Activated naive CD4-positive, alpha-beta T cell treated with anti-CD3 and anti-CD28 coated beads, Interleukin-2, amount 50 U/mL, for 16 hours (primary cell): ENCODE measurements at regions not wholly inside any gene's neighbourhood (a gene's known extent, or its start where the extent isn't known, plus 50 kb on each side); places are given as distances from the start of the nearest gene placed in this dataset.

Experiments
- DNase-seq: peaks from one replicate; pipeline ENCODE4 v3.0.0-alpha.2; 2020

DNA sequence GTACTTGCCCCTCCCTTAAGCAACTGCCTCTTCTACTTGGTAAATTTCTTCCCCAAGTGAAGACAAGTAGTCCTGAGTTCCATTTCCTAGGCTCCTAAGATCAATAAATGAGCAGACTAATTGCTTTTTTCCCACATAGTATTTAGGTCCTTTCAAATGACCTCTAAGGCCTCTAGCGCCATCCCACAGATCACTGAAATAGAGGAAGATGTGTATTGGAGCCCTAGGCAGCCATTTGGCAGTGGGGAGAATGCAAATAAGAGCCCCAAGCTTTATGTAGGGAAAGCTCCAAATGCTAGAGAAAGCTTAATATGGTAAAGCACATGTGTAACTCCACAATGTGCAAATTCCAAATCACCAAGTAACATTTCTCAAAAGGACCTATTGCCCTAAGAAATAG, 316.5 kb upstream of the PHF14 start:
- no peak for DNase-seq

DNA sequence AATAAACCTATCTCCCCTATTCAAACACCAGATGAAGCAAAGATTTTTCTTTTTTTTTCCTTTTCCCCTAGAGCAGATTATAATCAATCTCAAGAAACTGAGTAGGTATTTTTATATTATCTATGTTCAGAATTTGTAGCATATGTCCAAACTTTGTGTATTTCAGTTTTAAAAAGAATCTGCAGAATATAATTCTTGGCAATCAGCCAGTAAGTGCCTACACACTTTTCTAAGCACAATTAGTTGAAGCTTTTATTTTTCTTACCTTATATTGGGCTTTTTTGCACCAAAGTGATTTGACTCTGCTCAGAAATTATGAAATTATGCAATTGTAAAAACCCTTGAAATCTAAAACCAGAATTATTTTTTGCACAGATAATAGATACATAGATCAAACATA, 315.8 kb upstream of the PHF14 start:
- no peak for DNase-seq

DNA sequence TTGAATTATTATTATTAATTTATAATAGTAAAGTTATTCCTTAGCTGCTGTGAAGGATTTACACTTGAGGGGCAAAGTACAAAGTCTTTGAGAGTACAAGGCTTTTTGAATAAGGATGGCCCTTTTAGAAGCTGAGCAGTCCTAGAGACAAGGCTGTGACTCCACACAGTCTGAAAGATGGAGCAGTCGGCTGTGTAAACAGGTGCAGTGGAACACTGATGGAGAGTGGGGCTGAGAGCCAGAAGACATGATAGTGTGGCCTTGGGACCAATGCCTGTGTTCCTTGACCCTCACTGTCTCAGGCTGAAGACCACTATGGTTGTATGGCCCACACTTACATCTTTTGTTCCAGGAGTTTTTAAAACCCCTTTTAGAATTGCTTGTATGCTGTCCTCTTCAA, 311.2 kb upstream of the PHF14 start:
- DNase-seq: no peak

DNA sequence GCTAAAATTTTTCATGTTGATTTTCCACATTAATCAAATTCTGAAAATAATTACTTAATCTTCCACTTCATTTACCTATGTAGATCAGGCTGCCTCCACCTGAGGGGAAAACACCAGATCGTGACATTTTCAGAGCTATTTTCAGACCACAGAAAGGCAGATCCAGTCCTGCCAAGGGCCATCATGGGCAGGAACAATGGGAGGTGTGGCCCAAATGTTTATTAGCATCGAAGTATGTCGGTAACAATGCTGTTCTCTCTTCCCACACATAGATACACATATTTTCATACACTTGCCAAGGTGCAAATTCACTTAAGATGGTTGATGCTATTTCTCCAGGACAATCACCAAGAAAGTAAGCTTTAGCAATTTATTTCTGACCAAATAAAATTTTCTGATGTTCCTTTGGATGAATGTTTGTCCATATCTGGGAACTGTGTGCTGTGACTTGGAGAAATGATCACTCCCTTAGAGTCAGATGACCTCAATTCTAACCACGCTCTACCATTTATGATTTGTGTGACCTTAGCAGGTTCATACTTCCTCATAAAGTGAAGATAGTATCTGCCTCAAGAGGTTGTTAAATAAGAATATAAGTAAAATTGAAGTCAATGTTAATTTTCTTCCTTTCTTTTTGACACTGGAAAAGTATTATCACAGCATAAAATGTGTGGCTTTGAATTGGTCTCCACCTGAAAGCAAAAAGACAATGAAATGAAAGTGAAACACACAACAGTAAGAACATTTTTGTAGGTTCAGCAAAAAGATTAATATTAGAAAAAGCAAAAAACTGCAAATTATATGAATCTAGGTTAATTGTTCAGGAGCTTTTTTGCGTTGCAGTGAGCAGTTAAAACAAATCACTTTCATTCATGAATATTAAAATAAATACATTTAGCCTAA, 310.4 kb upstream of the PHF14 start:
- no peak for DNase-seq

DNA sequence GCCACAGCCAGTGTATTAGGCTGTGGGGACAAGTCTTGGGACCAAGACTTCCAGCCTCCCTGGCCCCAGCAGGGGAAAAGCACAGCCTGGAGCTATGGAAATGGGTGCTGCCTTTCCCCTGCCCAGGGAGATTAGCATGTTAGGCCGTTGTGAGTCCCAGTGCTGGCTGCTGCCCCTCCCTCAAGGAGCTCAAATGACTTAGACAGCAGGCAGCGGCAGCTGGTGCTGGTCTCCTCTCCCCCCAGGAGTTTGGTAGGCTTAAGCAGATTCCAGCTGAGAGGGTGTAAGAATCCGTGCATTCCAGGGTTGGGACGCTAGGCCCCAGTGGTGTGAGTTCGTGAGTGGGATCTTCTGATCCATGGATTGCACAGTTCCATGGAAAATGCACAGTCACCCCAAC, 301.5 kb upstream of the PHF14 start:
- no peak for DNase-seq

DNA sequence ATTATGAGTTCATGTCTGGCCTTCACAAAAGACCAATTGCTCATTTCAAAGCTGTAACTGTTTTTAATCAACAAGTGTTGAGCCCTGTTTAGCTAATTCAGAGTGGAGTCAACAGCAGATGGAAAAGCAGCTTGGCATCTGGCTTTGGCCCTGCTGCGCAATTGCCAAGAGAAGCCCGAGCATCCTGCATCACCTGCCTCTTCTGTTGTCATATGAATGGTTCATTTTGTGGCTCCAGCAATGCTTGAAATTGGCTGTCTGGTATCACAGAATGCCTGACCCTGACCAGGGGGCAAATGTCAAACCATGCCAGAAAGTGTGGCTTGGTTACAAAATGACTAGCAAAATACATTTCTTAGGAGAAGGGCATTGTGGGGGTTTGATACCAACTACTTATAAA, 296.5 kb upstream of the PHF14 start:
- no peak for DNase-seq

DNA sequence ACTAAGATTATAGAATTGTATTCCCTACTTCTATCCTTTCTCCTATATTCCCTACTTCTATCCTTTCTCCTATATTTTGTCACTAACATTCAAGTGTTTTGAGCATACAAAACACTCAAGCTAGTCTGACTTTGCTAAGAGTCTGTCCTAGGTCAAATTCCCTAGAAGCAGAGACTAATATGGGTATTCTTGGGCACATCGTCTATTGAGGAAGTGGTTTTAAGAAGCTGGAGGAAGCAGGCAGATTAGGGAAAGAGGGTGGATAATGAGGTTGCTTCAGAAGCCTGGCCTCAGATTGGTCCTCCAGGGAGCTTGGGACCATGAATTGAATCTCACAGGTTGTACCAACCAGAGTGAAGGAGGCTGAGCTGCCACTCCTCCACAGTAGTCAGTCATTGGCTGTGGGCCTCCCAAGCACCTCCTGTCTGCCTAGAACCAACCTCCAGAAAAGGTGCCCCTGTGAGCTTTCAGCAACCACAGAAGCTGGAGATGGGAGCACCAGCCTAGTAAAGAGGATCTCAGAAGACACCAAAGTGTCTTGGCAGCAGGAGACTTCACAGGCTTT, 295.9 kb upstream of the PHF14 start:
- DNase-seq: no peak

DNA sequence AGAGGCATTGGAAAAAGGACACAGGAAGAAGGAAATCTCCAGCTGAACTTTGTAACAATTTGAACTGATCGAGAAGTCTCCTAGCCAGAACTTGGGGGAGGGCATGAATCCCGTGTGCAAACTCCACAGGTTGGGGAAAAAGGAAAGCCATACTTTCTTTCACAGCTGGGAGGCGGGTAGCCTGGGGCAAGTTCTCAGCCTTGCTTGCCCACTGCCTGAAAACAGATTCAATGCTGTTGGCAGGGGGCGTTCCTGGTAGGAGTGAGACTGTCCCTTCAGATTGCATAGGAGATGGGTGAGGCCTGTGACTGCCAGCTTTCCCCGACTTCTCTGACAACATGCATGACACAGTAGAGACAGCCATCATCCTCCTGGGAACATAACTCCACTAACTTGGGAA, 289.1 kb upstream of the PHF14 start:
- no peak for DNase-seq

DNA sequence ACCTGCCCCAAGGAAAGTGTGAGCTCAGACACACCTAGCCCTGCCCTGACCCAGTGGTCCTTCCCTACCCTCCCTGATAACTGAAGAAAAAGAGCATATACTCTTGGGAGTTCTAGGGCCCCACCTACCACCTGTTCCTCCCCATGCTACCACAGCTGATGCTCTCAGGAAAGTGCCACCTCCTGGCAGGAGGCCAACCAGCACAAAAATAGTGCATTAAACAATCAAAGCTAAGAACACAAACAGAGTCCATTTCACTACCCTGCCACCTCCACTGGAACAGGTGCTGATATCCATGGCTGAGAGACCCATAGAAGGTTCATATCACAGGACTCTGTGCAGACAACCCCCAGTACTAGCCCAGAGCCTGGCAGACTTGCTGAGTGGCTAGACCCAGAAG, 288.6 kb upstream of the PHF14 start:
- no peak for DNase-seq

DNA sequence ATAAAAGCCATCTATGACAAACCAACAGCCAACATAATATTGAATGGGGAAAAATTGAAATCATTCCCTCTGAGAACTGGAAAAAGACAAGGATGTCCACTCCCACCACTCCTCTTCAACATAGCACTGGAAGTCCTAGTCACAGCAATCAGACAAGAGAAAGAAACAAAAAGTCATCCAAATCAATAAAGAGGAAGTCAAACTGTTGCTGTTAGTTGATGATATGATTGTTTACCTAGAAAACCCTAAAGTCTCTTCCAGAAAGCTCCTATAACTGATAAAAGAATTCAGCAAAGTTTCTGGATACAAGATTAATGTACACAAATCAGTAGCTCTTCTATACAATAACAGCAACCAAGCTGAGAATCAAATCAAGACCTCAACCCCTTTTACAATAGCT, 285.1 kb upstream of the PHF14 start:
- no peak for DNase-seq

DNA sequence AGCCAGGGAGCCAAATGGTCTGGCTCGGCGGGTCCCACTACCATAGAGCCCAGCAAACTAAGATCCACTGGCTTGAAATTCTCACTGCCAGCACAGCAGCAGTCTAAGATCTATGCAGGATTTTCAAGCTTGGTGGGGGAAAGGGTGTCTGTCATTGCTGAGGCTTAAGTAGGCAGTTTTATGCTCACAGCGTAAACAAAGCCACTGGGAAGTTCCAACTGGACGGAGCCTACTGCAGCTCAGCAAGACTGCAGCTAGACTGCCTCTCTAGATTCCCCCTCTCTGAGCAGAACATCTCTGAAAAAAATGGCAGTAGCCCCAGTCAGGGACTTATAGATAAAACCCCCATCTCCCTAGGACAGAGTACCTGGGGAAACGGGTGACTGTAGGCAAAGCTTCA, 277.6 kb upstream of the PHF14 start:
- DNase-seq: no peak

DNA sequence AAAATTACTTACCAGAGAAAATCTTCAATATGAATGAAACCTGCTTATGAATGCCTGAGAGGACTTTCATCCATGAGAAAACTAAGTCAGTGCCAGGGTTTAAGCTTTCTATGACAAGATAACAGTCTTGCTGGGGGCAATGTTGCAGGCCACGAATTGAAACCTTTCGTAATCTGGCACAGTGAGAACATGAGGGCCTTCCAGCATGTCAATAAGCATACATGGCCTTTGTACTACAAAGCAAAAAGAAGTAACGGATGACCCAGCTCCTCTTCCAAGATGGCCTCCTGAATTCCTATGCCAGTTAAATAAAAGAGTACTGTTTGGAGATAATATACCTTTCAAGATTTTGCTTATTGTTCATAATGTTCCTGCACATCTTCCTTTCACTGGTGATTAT, 270.6 kb upstream of the PHF14 start:
- DNase-seq: no peak

DNA sequence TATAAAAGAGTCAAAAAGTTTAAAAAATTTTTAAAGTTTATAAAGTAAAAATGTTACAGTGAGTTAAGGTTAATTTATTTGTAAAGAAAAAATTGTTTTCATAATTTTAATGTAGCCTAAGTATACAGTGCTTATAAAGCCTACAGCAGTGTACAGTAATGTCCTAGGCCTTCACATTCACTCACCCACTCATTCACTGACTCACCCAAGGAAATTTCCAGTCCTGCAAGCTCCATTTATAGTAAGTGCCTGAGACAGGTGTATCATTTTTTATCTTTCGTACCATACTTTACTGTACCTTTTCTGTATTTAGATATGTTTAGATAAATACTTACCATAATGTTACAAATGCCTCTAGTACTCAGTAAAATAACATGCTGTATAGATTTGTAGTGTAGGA, 269.7 kb upstream of the PHF14 start:
- no peak for DNase-seq

DNA sequence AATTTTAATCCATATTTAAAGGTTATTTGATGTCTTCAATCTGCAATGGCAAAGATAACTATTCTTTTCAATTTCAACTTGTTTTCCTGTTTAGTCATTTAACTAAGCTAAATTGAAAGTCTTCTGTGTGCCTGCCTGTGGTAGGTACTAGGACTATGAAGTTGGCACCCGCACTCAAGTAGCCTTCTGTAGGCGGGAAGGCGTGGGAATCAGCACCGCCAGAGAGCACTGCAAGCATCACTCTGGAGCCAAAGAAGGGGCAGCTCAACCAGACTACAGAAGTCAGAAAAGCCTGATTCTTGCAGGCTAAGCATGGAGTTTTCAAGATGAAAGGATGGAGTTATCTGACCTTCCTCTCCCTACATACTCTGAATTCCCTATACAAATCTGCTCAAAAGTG, 269.0 kb upstream of the PHF14 start:
- DNase-seq: no peak

DNA sequence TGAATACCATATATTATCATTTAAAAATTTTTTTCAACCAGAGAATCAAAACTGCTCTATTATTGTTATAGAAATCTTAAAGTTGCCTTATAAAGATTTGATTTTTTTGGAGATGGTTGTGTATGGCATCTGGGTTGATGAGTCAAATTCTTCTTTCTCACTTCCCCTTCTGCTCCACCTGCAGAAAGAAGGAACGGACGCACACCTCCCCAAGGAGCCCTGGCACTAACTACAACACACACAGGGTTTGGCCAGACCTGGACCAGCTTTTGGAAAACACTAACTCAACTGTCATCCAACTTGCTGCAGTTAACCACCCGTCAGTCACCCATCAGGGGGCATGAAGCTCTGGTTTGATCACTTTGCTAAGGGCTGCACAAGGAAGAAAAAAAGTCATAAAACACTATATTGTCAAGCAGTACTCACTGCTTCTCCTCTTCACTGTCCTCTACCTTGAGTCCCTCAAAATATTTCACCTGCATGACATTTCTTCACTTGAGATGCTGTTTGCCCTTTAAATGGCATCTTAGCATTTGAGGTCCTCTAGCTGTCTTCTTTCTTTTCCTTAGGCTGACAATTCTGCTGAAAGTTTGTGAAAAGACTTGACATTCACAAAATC, 266.7 kb upstream of the PHF14 start:
- no peak for DNase-seq

DNA sequence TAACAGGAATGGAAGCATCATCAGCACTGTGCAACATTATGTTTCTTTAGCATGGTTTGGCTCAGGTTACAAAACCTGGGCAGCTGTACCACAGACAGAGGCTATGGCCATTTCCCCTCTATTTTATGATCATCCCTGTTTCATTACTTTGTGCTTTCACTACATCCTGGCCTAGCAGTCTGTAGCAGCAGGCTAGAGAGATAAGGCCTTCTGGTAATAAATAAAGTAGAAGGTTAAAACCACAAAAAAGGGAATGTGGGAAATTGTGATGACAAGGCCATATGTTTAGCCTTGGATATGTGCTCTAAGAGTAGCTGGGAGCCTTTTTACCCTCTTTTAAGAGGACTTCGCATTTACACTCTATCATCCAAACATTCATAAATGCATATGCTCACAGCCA, 266.2 kb upstream of the PHF14 start:
- DNase-seq: no peak

DNA sequence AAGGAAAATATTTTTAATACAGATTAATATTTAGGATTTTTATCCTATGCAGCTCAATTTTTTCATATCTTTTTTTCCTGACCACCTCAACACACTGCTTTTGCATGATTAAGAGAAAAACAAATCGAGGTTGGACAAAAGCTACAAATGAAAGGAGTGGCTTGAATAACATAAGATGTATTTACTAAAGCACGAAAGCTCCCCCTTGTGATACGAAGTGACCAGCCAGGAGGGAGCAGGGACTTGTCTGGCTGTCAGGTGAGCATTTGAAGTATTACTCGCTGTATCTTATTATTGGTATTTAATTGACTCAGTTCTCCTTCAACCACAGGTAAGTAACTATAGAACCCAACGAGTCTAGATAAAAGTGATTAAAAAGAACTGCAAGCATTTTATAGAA, 265.2 kb upstream of the PHF14 start:
- no peak for DNase-seq

DNA sequence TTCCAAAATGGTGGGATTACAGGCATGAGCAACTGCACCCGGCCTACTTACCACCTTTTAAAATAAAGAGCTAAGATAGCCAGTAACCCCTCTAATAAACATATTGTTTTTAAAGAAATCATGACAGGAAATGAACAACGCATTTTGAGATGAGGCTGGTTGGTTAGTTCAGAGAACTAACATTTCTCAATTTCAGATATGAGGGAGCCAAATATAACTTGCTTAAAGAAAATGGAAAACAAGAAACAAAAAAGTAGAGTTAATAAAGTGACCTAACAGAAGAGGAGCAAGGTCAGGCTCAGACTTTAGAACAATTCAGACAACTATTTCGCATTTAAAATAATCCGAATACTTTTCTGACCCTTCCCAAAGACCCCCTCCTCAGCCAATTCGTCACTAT, 254.9 kb upstream of the PHF14 start:
- no peak for DNase-seq

DNA sequence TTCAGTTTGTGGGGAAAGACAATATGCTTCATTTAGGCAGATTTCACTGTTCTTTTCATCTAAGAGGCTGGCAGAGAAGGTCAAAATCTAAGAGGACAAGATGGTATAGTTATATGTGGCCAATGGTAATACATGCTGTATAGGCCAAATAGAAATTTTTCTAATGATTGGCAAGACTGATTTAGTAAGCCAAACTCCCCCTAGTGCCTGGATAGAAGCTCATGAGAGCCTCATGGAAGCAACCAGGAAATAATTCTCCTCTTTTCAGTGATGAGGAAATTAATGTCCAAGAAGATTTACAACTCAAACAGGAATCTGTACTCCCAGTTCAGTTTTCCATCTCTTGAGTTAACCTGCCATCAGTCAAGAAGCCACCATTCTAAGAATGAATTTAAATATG, 253.6 kb upstream of the PHF14 start:
- no peak for DNase-seq

DNA sequence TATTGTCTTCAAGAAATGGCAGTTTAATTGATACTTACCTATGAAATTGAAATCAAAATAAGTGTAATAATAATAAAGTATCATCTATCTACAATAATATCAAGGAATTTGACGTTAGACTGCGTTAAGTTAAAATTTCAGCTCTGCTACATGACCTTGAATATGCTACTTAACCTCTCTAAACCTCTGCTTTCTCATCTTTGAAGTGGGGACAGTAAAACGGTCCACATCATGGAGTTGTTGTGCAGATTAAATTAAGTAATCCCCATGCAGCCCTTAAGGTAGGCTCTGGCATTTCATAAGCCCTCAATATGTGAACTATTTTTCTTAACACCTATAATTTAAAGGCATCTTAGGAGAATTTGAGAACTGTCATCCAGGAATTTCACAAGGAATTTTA, 252.4 kb upstream of the PHF14 start:
- no peak for DNase-seq

DNA sequence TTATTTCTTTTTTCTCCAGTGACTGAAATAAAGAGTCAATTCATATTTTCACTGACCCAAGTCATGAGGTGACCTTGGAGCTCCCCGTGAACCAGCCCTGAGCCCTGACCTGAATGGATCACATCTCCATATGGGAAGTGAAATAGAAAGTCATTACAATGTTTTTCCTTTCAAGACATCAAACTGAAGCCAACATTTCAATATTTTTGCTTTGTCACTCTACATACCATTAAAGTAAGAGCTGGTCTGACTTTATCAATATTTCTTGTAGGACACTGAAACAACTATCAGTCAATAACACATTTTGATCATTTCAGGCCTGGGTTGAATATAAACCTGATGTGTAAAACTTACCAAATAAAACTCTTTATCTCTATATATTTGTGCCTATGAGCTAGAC, 249.8 kb upstream of the PHF14 start:
- no peak for DNase-seq

DNA sequence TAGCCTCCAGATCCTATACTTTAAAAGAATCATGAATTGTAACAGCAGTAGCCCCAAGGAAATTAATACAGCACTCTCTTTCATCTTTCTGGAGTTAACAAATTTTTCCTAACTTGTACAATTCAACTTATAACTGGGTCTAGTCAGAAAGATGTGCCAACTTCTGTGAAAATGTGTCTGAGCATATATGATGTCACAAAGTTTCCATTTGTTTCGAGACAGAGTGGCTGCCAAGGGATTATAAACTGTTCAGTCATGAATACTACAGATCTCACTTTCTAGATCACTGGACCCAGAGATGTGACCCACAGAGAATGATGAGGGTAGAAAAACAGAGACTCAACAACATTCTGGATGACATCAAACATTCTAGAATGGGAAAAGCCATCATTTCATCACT, 249.2 kb upstream of the PHF14 start:
- DNase-seq: no peak

DNA sequence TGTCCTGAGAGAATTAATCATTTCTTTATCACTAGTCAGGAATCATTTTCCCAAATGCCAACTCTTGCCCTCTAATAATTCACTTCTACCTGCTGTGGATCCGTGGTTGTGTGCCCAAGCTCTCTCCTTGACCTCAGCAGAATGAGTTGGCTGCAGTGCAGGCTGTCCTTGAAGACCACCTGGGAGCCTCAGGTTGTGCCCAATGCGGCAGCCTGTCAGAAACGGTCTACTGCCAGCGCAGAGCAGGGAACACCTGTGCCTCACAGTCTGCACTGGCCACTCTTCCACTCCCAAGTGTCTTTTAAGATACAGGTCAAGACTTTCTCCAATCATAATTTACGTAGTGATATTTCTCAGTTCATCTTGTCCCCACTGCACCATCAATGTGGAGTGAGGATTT, 246.0 kb upstream of the PHF14 start:
- no peak for DNase-seq

DNA sequence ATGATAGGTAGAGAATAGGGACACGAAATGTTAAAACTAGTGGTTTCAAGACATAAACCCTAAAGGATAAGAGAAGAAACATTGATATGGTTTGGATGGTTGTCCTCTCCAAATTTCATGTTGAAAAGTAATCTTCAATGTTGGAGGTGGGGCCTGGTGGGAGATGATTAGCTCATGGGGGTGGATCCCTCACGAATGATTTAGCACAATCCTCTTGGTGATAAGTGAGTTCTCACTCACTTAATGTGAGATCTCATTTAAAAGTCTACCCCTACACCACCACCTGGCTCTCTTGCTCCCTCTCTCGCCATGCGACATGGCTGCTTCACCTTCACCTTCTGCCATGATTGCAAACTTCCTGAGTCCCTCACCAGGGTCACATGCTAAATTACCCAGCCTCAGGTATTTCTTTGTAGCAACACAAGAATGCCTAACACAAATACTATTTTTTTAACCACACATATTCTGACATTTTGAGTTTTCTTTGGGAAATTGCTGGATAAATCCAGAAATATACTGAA, 242.4 kb upstream of the PHF14 start:
- DNase-seq: no peak
